ENCODE measurements at regions not wholly inside any gene's neighbourhood (a gene's known extent, or its start where the extent isn't known, plus 50 kb on each side); places are given as distances from the start of the nearest gene placed in this dataset.

DNA sequence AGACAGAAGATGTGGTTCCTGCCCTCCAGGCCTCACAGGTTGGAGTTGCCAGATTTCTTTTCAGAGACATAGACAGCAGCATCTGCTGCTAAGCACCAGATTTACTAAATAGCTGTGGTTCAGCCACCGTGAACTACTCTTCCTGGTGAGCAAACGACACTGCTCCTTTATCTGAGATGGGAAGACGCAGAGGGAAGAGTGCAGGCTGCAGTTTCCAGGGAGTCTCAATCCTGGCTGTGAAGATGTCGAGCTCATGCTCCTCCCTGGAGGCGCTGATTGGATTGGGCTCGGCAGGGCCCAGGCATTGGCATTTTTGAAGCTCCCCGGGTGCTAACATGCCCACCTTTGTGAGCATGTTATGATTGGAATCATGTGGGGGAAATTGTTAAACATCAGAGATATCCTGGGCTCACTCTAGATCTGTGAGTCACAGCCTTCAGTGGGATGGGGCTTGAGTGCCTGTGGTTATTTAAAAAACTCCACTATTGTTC lies 314.8 kb downstream of the TSN start:
- Histone ChIP-seq H3K4me3 (ENCODE audit: low read length) (no peak overlapping the region), H3K4me1 (ENCODE audit: control insufficient read depth, insufficient read depth, low read length) (no peaks in the 10 kb centered on the region), H3K27ac (ENCODE audit: low read length) (no peak overlapping the region), H3K36me3 (ENCODE audit: control insufficient read depth, insufficient read depth, low read length) (no peaks in the 10 kb centered on the region), H3K27me3 (ENCODE audit: control insufficient read depth, insufficient read depth, low read length) (no peaks in the 10 kb centered on the region), H3K9me3 (replicated peaks; ENCODE audit: control insufficient read depth, low read depth, low read length) (no peaks in the 10 kb centered on the region)
- no peak for DNase-seq
- 73% methylated on average over 7 of the region's 7 CpGs for WGBS (ENCODE audit: insufficient coverage)

DNA sequence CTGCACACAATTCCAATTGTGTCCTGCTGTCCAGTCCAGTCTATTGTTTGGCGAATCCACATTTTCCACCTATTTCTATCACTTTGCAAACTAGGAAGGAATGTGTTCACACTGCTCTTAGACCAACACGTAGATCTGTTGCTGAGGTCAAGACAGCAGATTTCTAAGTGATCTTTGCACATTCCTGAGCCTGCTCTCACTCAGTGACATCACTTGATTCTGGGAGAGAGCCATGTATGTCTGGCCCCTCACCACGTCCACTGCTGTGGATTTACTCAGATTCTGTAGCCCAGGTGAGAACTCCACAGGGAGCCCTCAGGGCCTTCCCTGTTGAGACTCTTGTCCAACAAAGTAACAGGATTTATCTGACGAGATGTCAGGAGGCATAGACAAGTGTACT lies 317.2 kb downstream of the TSN start:
- WGBS (ENCODE audit: insufficient coverage): 65% methylated on average over 2 of the region's 4 CpGs
- H3K36me3 ChIP-seq (ENCODE audit: control insufficient read depth, insufficient read depth, low read length): no peaks in the 10 kb centered on the region
- no peak overlapping the region for H3K4me3 ChIP-seq (ENCODE audit: low read length)
- peaks cover 4% of the 10 kb centered on the region for H3K4me1 ChIP-seq (ENCODE audit: control insufficient read depth, insufficient read depth, low read length)
- no peaks in the 10 kb centered on the region for H3K27me3 ChIP-seq (ENCODE audit: control insufficient read depth, insufficient read depth, low read length)
- H3K9me3 ChIP-seq (replicated peaks; ENCODE audit: control insufficient read depth, low read depth, low read length): no peaks in the 10 kb centered on the region
- no peak for DNase-seq
- no peak overlapping the region for H3K27ac ChIP-seq (ENCODE audit: low read length)

DNA sequence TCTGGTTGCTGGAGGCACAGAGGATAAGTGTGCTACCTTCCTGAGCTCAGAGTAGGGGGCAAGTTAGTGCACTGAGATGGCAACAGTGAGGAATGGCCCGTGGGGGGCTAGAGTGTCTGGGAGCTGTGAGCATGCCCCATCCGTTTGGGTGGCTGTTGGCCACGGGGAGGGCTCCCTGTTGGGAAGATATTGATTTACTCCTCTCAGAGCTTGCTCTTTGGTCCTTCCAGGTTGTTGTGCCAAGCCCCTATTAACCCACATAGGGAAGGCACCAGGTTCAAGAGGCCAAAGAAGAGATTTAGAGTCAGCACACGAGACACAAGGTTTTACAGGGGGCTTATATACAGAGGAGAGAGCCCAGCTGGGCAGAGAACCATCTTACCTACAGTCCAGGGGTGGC lies 318.8 kb downstream of the TSN start:
- Histone ChIP-seq H3K9me3 (replicated peaks; ENCODE audit: control insufficient read depth, low read depth, low read length) (no peaks in the 10 kb centered on the region), H3K4me1 (ENCODE audit: control insufficient read depth, insufficient read depth, low read length) (peaks cover 11% of the 10 kb centered on the region), H3K4me3 (ENCODE audit: low read length) (no peak overlapping the region), H3K27me3 (ENCODE audit: control insufficient read depth, insufficient read depth, low read length) (no peaks in the 10 kb centered on the region), H3K27ac (ENCODE audit: low read length) (no peak overlapping the region), H3K36me3 (ENCODE audit: control insufficient read depth, insufficient read depth, low read length) (no peaks in the 10 kb centered on the region)
- DNase-seq: no peak
- 86% methylated on average over 1 of the region's 4 CpGs for WGBS (ENCODE audit: insufficient coverage)

GRCh38 chr2:122075381-122075780 lies 319.9 kb downstream of the TSN start:
- H3K9me3 ChIP-seq (replicated peaks; ENCODE audit: control insufficient read depth, low read depth, low read length): no peaks in the 10 kb centered on the region
- H3K27ac ChIP-seq (ENCODE audit: low read length): no peak overlapping the region
- no CpG with 5 or more reads among the region's 4 CpGs for WGBS (ENCODE audit: insufficient coverage)
- no peak for DNase-seq
- no peak overlapping the region for H3K4me3 ChIP-seq (ENCODE audit: low read length)
- no peaks in the 10 kb centered on the region for H3K36me3 ChIP-seq (ENCODE audit: control insufficient read depth, insufficient read depth, low read length)
- H3K4me1 ChIP-seq (ENCODE audit: control insufficient read depth, insufficient read depth, low read length): peaks cover 14% of the 10 kb centered on the region
- H3K27me3 ChIP-seq (ENCODE audit: control insufficient read depth, insufficient read depth, low read length): no peaks in the 10 kb centered on the region

- Histone ChIP-seq H3K4me3 (ENCODE audit: low read length) (no peak overlapping the region), H3K27me3 (ENCODE audit: control insufficient read depth, insufficient read depth, low read length) (no peaks in the 10 kb centered on the region), H3K4me1 (ENCODE audit: control insufficient read depth, insufficient read depth, low read length) (peaks cover 20% of the 10 kb centered on the region), H3K36me3 (ENCODE audit: control insufficient read depth, insufficient read depth, low read length) (no peaks in the 10 kb centered on the region), H3K27ac (ENCODE audit: low read length) (no peak overlapping the region), H3K9me3 (replicated peaks; ENCODE audit: control insufficient read depth, low read depth, low read length) (no peaks in the 10 kb centered on the region)
- 86% methylated on average over 3 of the region's 3 CpGs for WGBS (ENCODE audit: insufficient coverage)
- no peak for DNase-seq
Observed at GRCh38 chr2:122077114-122077513, 321.7 kb downstream of the TSN start.

DNA sequence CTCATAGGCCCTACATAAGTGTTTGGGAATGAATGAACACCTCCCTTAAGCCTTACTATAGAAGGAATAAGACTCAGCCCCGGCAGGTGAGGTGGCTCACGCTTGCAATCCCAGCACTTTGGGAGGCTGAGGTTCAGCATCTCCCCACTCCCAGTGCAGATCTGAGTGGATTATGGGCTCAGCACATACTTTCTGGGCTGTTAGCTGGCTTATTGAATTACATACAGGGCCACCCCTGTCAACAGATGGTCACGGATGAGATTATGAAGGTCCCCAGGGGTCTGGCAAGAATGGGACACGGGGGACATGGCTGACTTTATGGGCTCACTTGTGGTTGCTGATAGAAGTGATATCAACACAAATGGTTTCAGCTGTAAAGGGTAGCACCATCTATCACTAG lies 322.3 kb downstream of the TSN start:
- H3K4me1 ChIP-seq (ENCODE audit: control insufficient read depth, insufficient read depth, low read length): peaks cover 23% of the 10 kb centered on the region
- H3K9me3 ChIP-seq (replicated peaks; ENCODE audit: control insufficient read depth, low read depth, low read length): no peaks in the 10 kb centered on the region
- no peaks in the 10 kb centered on the region for H3K36me3 ChIP-seq (ENCODE audit: control insufficient read depth, insufficient read depth, low read length)
- H3K27ac ChIP-seq (ENCODE audit: low read length): no peak overlapping the region
- WGBS (ENCODE audit: insufficient coverage): 71% methylated on average over 4 of the region's 4 CpGs
- H3K4me3 ChIP-seq (ENCODE audit: low read length): no peak overlapping the region
- no peak for DNase-seq
- H3K27me3 ChIP-seq (ENCODE audit: control insufficient read depth, insufficient read depth, low read length): no peaks in the 10 kb centered on the region

- Histone ChIP-seq H3K4me1 (ENCODE audit: control insufficient read depth, insufficient read depth, low read length) (peaks cover 27% of the 10 kb centered on the region), H3K9me3 (replicated peaks; ENCODE audit: control insufficient read depth, low read depth, low read length) (no peaks in the 10 kb centered on the region), H3K27ac (ENCODE audit: low read length) (no peak overlapping the region), H3K36me3 (ENCODE audit: control insufficient read depth, insufficient read depth, low read length) (no peaks in the 10 kb centered on the region), H3K4me3 (ENCODE audit: low read length) (no peak overlapping the region), H3K27me3 (ENCODE audit: control insufficient read depth, insufficient read depth, low read length) (no peaks in the 10 kb centered on the region)
- peak; percentile 65 for DNase-seq
- 20% methylated on average over 1 of the region's 3 CpGs for WGBS (ENCODE audit: insufficient coverage)
Observed at GRCh38 chr2:122078451-122078850, 323.0 kb downstream of the TSN start.

DNA sequence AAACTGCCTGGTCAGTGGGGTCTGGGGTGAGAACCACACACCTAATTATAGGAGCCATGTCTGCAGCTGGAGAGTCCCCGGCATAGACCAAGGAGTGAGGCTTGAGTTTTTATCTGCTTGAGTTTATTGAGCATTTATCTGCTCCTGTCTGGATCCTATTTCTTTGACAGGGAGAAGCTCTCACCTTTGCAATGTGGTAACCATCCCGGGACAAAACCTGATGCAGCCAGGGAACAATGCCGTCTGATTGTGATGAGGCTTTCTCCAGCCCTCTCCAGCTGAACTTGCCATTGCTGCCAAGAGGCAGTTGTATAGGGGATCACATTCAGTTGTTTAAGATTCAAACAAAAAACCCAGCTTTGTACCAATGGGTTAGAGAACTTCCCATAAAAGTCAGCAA lies 324.4 kb downstream of the TSN start:
- no peak overlapping the region for H3K4me3 ChIP-seq (ENCODE audit: low read length)
- H3K27ac ChIP-seq (ENCODE audit: low read length): no peak overlapping the region
- no peaks in the 10 kb centered on the region for H3K36me3 ChIP-seq (ENCODE audit: control insufficient read depth, insufficient read depth, low read length)
- DNase-seq: no peak
- no peaks in the 10 kb centered on the region for H3K9me3 ChIP-seq (replicated peaks; ENCODE audit: control insufficient read depth, low read depth, low read length)
- WGBS (ENCODE audit: insufficient coverage): 40% methylated on average over 1 of the region's 3 CpGs
- peaks cover 27% of the 10 kb centered on the region for H3K4me1 ChIP-seq (ENCODE audit: control insufficient read depth, insufficient read depth, low read length)
- H3K27me3 ChIP-seq (ENCODE audit: control insufficient read depth, insufficient read depth, low read length): no peaks in the 10 kb centered on the region

DNA sequence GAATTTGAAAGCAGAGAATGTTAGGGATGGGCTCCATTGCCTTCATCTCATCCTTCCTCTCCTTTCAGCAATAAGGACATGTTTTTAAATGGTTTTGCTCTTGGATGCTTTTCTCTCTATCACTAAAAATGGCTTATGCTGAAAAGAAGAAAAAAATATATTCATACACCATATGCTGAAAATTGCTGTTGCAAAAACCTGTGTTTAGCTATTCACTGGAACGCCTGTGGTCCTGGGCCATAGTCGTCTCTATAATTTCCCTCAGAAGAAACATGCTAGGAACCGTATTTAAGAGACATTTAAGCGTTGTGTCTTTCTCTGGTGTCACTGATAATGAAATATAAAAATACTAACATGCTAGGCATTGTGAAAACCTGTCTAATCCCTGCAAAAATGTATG lies 324.9 kb downstream of the TSN start:
- Histone ChIP-seq H3K9me3 (replicated peaks; ENCODE audit: control insufficient read depth, low read depth, low read length) (no peaks in the 10 kb centered on the region), H3K36me3 (ENCODE audit: control insufficient read depth, insufficient read depth, low read length) (no peaks in the 10 kb centered on the region), H3K4me1 (ENCODE audit: control insufficient read depth, insufficient read depth, low read length) (peaks cover 27% of the 10 kb centered on the region), H3K27ac (ENCODE audit: low read length) (no peak overlapping the region), H3K27me3 (ENCODE audit: control insufficient read depth, insufficient read depth, low read length) (no peaks in the 10 kb centered on the region), H3K4me3 (ENCODE audit: low read length) (no peak overlapping the region)
- DNase-seq: no peak
- no CpG with 5 or more reads among the region's 4 CpGs for WGBS (ENCODE audit: insufficient coverage)

DNA sequence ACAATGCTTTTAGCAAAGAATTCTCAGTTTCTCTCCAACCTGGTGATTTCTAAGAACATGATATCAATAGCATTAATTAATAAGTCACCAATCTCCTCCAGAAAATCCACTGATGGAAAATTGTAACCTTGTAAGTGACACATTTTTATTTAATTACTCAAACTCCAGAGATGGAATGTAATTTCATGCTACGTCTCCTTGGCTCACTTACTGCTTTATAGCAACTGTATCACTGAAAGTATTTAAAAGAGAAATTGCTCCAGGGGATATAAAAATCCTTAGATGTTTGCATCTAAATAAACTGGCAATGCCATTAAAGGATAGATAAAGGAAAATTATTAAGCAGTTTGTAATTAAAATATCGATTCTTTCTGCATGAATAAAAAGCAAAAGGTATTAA lies 325.4 kb downstream of the TSN start:
- Histone ChIP-seq H3K9me3 (replicated peaks; ENCODE audit: control insufficient read depth, low read depth, low read length) (no peaks in the 10 kb centered on the region), H3K36me3 (ENCODE audit: control insufficient read depth, insufficient read depth, low read length) (no peaks in the 10 kb centered on the region), H3K27ac (ENCODE audit: low read length) (no peak overlapping the region), H3K4me1 (ENCODE audit: control insufficient read depth, insufficient read depth, low read length) (peaks cover 27% of the 10 kb centered on the region), H3K27me3 (ENCODE audit: control insufficient read depth, insufficient read depth, low read length) (no peaks in the 10 kb centered on the region), H3K4me3 (ENCODE audit: low read length) (no peak overlapping the region)
- no peak for DNase-seq
- WGBS (ENCODE audit: insufficient coverage): no CpG with 5 or more reads among the region's 2 CpGs

DNA sequence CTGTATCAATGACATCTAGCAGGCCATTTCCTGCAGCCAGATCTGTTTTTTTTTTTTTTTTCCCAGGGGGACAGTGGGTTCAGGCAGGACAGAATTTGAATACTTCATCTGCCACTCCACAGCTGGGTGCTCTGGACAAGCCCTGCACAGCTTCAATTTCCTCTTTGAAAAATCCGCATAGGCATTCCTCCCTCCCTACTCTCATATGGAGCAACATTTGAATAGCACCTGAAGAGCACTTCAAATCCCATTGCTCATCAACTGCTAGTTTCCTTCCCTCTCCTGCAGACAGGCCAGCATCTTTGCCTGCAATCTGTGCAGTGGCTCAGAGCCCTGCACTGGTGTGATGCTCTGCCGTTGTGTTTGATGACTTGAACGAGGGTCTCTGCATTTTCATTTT lies 326.3 kb downstream of the TSN start:
- WGBS (ENCODE audit: insufficient coverage): 19% methylated on average over 3 of the region's 3 CpGs
- no peaks in the 10 kb centered on the region for H3K27me3 ChIP-seq (ENCODE audit: control insufficient read depth, insufficient read depth, low read length)
- no peaks in the 10 kb centered on the region for H3K9me3 ChIP-seq (replicated peaks; ENCODE audit: control insufficient read depth, low read depth, low read length)
- H3K4me3 ChIP-seq (ENCODE audit: low read length): no peak overlapping the region
- peaks cover 26% of the 10 kb centered on the region for H3K4me1 ChIP-seq (ENCODE audit: control insufficient read depth, insufficient read depth, low read length)
- no peak for DNase-seq
- H3K36me3 ChIP-seq (ENCODE audit: control insufficient read depth, insufficient read depth, low read length): no peaks in the 10 kb centered on the region
- no peak overlapping the region for H3K27ac ChIP-seq (ENCODE audit: low read length)
